Erythroblast (primary cell): ENCODE measurements at regions not wholly inside any gene's neighbourhood (a gene's known extent, or its start where the extent isn't known, plus 50 kb on each side); places are given as distances from the start of the nearest gene placed in this dataset.

ENCODE experiments used
- GATA1 ChIP-seq: IDR thresholded peaks from 2 replicates; pipeline ENCODE4 v1.6.1; 2011; ENCODE audit warnings: low read depth, mild to moderate bottlenecking, control low read depth, low read length, moderate library complexity
- POLR2A ChIP-seq: IDR thresholded peaks from 2 replicates; pipeline ENCODE4 v1.6.1; 2011; ENCODE audit warnings: mild to moderate bottlenecking, low read length

GRCh38 chr3:66586853-66587252, 86.0 kb upstream of the LRIG1 start:
- TF ChIP-seq POLR2A, result no peak
- no peak for TF ChIP-seq GATA1
